Right hindlimb (tissue), 1 donor: ENCODE measurements at regions not wholly inside any gene's neighbourhood (a gene's known extent, or its start where the extent isn't known, plus 50 kb on each side); places are given as distances from the start of the nearest gene placed in this dataset.

Source experiments
- DNase-seq: peaks from one replicate; pipeline ENCODE4 v3.0.0-alpha.2; 2018

DNA sequence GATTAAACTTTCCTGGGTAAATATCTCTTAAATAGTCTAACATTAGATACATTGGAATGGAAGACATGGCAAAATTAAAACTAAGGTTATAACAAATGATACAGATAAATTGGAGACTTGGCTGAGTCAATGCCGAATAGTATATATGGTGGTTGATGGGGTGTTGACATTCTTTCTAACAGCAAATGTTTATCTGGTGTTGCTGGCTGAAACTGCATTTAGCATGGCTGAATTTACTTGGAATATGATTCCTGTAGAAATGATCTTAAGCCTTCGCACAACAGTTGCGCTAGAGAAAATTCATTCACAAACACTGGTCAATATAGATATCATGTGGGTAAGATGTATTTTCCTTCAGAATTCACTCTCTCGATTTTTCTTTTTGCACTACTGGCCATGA is 646.0 kb upstream of the CXADR start:
- DNase-seq, result no peak

- no peak for DNase-seq
Observed at GRCh38 chr21:16870103-16870502, 642.7 kb upstream of the CXADR start.

- DNase-seq, result no peak
Observed at GRCh38 chr21:16872616-16873015, 640.2 kb upstream of the CXADR start.

DNA sequence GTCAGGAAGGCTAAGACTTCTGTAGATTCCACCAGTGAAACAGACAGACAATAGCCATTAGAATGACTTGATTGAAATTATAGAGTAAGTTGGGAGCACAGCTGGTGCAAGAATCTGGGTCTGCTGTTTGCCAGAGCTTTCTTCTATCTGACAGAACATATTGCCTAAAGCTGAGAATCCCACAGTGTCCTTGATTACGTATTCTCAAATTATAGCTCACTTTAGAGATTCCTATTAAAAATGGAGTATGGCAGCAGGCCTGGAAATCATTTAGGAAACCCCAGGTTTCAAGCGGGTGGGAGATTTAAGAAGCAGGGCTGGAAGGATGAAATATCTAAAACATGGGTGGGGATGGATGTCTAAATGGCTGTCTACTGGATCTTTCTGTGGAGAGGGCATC is 639.7 kb upstream of the CXADR start:
- no peak for DNase-seq

- no peak for DNase-seq
Observed at GRCh38 chr21:16873596-16873995, 639.2 kb upstream of the CXADR start.

DNA sequence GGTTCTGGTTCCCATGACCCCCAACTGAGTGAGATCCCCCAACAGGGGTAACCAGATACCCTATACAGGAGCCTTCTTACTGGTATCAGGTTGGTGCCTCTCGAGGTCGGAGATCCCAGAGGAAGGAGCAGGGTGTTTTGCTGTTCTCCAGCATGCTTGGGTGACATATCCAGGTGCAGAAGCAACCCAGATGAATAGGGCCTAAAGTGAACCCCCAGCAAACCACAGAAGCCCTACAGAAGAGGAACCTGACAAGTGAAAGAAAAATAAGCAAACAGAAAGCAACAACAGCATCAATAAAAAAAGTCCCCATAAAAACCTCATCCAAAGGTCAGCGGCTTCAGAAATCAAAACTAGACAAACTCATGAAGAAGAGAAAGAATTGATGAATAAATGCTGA is 633.4 kb upstream of the CXADR start:
- DNase-seq, result no peak

DNA sequence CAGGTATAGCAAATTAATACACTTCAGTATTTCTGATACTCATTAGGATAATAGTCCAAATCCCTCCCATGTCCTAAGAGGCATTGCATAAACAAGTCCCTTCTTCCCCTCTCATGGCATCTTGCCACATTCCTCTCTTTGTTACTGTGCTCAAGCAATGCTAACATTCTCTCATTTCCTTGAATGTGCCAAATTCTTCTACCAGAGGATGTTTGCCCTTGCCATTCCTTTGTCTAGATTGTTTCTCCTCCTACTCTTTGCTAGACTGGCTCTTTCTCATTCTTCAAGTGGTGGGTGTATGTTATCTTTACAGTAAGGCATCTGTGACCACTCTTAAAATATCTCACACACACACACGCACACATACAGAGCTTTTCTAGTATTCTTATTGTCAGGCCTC is 621.0 kb upstream of the CXADR start:
- DNase-seq, result no peak

- DNase-seq, result no peak
Observed at GRCh38 chr21:16900685-16901084, 612.2 kb upstream of the CXADR start.

- no peak for DNase-seq
Observed at GRCh38 chr21:16908077-16908476, 604.8 kb upstream of the CXADR start.

DNA sequence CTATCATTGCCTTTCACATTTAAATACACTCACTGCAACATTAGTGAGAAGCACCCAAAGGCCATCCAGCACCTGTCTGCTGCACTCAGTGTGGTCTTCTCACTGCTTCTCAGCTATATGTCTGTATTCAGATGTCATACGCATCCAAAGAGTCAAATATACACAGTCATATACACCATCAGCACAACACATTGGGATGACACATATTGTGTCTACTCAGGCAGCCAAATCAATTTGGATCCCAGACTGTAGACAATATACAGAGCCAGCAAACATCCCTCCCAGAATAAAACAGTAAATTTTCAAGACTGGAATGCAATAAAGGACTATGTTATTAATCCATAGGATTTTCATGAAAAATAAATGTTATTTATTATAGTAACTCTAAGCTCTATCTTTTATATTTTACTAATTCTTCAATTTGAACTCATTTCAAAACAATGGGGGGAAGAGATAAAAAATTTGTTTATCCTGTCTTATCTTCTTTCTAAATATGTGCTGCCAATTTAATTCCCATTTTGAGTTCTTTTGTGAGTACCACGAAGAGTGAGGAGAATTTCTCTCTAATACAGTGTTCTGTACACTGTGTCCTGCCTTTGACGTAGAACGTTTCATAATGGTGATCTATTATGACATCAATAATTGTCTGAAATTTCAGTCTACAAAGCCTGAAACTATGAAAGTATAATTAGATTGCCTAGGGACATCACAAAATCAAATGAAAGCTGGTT is 602.2 kb upstream of the CXADR start:
- DNase-seq, result no peak

- no peak for DNase-seq
Observed at GRCh38 chr21:16911166-16911607, 601.7 kb upstream of the CXADR start.

DNA sequence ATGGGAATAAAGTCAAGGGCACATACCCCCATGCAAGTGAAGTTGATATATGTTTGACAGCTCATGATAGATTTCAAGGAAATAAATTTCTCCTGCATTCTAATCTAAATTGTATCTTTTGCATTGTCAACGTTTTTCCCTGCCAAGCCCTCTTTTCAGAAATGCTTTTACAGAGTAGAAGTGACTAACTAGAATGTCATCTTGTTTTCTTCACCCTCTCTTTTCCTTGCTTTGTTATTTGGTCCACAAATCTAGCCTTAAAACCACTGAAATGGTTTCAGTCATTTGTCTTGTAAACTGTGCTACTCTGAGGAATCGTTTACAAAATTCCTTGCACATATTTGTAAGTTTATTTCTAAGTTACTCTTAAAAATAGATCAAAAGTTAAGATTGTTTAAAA is 600.8 kb upstream of the CXADR start:
- DNase-seq, result no peak

- DNase-seq, result no peak
Observed at GRCh38 chr21:16913010-16913409, 599.8 kb upstream of the CXADR start.

GRCh38 chr21:16928439-16928838 is 584.4 kb upstream of the CXADR start:
- DNase-seq, result no peak

- DNase-seq, result no peak
Observed at GRCh38 chr21:16932314-16932713, 580.5 kb upstream of the CXADR start.

DNA sequence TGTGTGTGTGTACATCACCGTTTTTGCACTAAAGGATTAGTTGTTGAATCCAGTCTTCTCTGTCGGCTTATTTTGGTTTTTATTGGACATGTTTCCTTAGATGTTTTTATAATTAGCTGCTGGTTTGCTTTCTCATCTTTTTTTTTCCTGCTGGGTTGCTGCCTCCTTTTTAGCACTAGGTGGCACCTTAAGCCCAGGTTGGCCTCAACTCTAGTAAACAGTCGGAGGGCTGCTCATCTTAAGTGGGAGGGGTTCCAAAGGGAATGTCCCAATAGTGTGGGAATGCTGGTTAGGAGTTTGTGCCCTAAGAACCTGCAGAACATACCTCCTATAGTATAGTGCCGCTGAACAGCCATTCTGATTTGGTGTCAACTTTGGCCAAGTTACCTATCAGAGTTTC is 570.1 kb upstream of the CXADR start:
- no peak for DNase-seq

GRCh38 chr21:16943231-16943630 is 569.6 kb upstream of the CXADR start:
- DNase-seq, result no peak

DNA sequence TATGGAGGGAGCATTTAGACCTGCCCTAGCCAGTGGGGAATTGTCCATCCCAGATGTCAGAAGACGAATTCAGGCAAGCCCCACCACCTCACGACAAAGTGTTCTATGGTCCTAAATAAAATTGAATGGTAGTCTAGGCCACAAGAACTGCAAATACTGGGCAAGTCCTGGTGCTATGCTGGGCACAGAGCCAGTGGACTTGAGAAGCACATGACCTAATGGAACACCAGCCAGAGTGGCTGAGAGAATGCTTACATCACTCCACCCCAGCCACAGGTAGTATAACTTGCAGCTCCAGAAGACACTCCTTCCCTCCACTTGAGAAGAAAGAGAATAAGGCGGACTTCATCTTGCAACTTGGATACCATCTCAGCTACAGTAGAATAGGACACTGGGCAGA is 567.3 kb upstream of the CXADR start:
- DNase-seq, result no peak

- DNase-seq, result no peak
Observed at GRCh38 chr21:16956824-16957223, 556.0 kb upstream of the CXADR start.

DNA sequence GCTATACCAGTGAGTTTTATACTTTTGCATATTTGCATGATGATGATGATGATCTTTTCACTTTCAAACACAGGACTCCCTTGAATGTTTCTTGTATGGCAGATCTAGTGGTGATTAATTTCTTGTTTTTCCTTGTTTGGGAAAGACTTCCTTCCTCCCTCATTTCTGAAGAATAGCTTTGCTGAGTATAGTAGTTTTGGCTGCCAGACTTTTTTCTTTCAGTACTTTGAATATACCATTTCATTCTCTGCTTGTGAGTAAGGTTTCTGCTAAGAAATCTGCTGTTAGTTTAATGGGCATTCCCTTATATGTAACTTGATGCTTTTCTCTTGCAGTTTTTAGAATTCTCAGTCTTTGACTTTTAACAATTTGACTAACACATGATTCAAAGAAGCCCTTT is 547.4 kb upstream of the CXADR start:
- DNase-seq, result no peak

DNA sequence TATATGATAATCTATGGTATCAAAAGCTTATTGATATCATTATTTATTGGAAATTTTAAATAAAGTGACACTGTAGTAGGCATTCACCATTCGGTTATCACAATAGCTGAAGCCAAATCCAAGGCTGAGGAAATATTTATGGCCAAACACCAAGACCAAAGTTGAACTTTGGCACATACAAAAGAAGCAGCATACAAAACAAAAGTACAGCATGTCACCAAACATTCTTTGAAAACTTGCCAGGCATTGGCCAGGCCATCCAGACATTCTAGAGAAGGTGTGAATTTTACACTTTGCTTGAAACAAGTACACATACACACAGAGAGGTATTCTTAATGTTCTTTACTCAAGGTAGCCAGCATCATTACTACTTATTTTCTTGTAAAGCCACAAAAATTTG is 544.4 kb upstream of the CXADR start:
- DNase-seq, result no peak

GRCh38 chr21:16969636-16970035 is 543.2 kb upstream of the CXADR start:
- DNase-seq, result no peak

GRCh38 chr21:16974060-16974459 is 538.8 kb upstream of the CXADR start:
- no peak for DNase-seq

GRCh38 chr21:16976193-16976592 is 536.6 kb upstream of the CXADR start:
- DNase-seq, result no peak

GRCh38 chr21:16978309-16978895 is 534.4 kb upstream of the CXADR start:
- no peak for DNase-seq
